ENCODE measurements at regions not wholly inside any gene's neighbourhood (a gene's known extent, or its start where the extent isn't known, plus 50 kb on each side); places are given as distances from the start of the nearest gene placed in this dataset.

GRCh38 chr7:12052211-12052610 lies 158.9 kb upstream of the TMEM106B start:
- Histone ChIP-seq H3K4me1 (no peaks in the 10 kb centered on the region), H3K27me3 (no peaks in the 10 kb centered on the region), H3K27ac (no peak overlapping the region), H3K9me3 (peaks cover 0 to 13% of the 10 kb centered on the region in 2 donors), H3K36me3 (no peaks in the 10 kb centered on the region), H3K4me3 (no peak overlapping the region)
- no peak for TF ChIP-seq CTCF (IDR thresholded peaks at IDR 0.05)
- no peak for DNase-seq (ENCODE audit: low spot score)

DNA sequence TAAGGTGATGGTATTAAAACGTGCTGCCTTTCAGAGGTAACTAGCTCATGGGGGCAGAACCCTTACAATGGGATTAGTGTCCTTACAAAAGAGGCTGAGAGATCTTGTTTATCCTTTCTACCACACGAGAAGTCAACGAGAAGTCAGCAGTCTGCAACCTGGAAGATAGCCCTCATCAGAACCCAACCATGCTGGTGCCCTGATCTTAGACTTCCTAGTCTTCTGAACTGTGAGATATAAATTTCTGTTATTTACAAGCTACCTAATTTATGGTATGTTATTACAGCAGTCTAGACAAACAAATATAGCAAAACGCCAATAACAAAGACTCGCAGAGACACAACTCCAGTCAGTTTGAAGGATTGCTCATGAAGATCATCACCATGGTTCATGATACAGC lies 157.5 kb upstream of the TMEM106B start:
- no peaks in the 10 kb centered on the region for H3K36me3 ChIP-seq
- TF ChIP-seq CTCF (IDR thresholded peaks at IDR 0.05): no peak
- no peak for DNase-seq (ENCODE audit: low spot score)
- H3K27me3 ChIP-seq: no peaks in the 10 kb centered on the region
- no peaks in the 10 kb centered on the region for H3K4me1 ChIP-seq
- peaks cover 0 to 18% of the 10 kb centered on the region in 2 donors for H3K9me3 ChIP-seq
- H3K4me3 ChIP-seq: no peak overlapping the region
- no peak overlapping the region for H3K27ac ChIP-seq

DNA sequence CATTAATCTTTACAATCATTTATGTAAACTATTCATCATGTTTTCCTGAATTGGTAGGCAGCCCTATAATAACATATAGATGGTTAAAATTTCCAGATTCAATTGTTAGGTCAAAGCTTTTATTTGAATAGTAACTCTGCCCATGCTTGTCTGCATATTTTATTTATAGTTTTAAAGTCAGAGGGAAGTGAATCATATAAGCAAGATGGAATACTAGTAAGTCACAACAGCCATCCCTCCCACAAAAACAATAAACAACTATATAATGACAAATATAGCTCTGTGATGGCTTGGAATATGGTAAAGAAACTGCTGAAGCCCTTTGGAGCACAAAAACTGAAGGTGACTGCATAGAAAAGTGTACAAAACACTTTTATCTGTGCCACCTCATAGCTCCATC lies 156.3 kb upstream of the TMEM106B start:
- Histone ChIP-seq H3K9me3 (peaks cover 0 to 18% of the 10 kb centered on the region in 2 donors), H3K36me3 (no peaks in the 10 kb centered on the region), H3K4me1 (no peaks in the 10 kb centered on the region), H3K27me3 (no peaks in the 10 kb centered on the region), H3K27ac (no peak overlapping the region), H3K4me3 (no peak overlapping the region)
- DNase-seq (ENCODE audit: low spot score): no peak
- no peak for TF ChIP-seq CTCF (IDR thresholded peaks at IDR 0.05)

- H3K27me3 ChIP-seq: no peaks in the 10 kb centered on the region
- peaks cover 0 to 18% of the 10 kb centered on the region in 2 donors for H3K9me3 ChIP-seq
- no peaks in the 10 kb centered on the region for H3K4me1 ChIP-seq
- H3K27ac ChIP-seq: no peak overlapping the region
- no peak for DNase-seq (ENCODE audit: low spot score)
- TF ChIP-seq CTCF (IDR thresholded peaks at IDR 0.05): no peak
- H3K4me3 ChIP-seq: no peak overlapping the region
- no peaks in the 10 kb centered on the region for H3K36me3 ChIP-seq
Measured at GRCh38 chr7:12056381-12056780, 154.7 kb upstream of the TMEM106B start.

DNA sequence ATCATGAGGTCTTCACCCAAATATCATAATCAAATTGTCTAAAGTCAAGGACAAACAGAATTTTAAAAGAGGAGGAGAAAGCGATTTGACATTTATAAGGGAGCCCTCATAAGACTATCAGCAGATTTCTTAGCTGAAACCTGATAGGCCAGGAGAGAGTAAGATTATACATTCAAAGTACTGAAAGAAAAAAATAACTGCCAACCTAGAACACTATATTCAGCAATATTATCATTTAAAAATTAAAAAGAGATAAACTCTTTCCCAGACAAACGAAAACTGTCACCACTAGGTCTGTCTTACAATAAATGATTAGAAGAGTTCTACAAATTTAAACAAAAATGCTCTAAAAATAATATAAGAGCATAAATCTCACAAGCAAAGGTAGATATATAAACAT lies 154.1 kb upstream of the TMEM106B start:
- Histone ChIP-seq H3K27ac (no peak overlapping the region), H3K27me3 (no peaks in the 10 kb centered on the region), H3K4me1 (no peaks in the 10 kb centered on the region), H3K36me3 (no peaks in the 10 kb centered on the region), H3K9me3 (peaks cover 0 to 18% of the 10 kb centered on the region in 2 donors), H3K4me3 (no peak overlapping the region)
- TF ChIP-seq CTCF (IDR thresholded peaks at IDR 0.05): no peak
- no peak for DNase-seq (ENCODE audit: low spot score)

GRCh38 chr7:12062062-12062461 lies 149.0 kb upstream of the TMEM106B start:
- Histone ChIP-seq H3K27ac (no peak overlapping the region), H3K9me3 (peaks cover 0 to 7% of the 10 kb centered on the region in 2 donors), H3K36me3 (no peaks in the 10 kb centered on the region), H3K4me3 (no peak overlapping the region), H3K4me1 (no peaks in the 10 kb centered on the region), H3K27me3 (no peaks in the 10 kb centered on the region)
- no peak for DNase-seq (ENCODE audit: low spot score)
- TF ChIP-seq CTCF (IDR thresholded peaks at IDR 0.05): no peak

Measured in right atrium auricular region (tissue), 2 donors.